HCT116 (cell line): ENCODE measurements at regions not wholly inside any gene's neighbourhood (a gene's known extent, or its start where the extent isn't known, plus 50 kb on each side); places are given as distances from the start of the nearest gene placed in this dataset.

Source experiments
- CBX3 ChIP-seq: IDR thresholded peaks from 2 replicates; pipeline ENCODE4 v1.6.1; 2012; ENCODE audit warnings: low read depth
- CEBPB ChIP-seq: IDR thresholded peaks from 2 replicates; pipeline ENCODE4 v1.6.1; 2012; ENCODE audit warnings: low read depth
- EZH2 ChIP-seq: fragments of 200-600 bp; sonication (generic); IDR thresholded peaks from 2 replicates; pipeline ENCODE4 v1.6.1; 2017; ENCODE audit warnings: antibody characterized with exemption, mixed run types
- EZH2phosphoT487 ChIP-seq: fragments of 200-600 bp; IDR thresholded peaks from 2 replicates; pipeline ENCODE4 v1.6.1; 2018; ENCODE audit warnings: antibody characterized with exemption, borderline replicate concordance
- FOSL1 ChIP-seq: IDR thresholded peaks from 2 replicates; pipeline ENCODE4 v1.6.1; 2012; ENCODE audit warnings: low read depth
- POLR2A ChIP-seq: IDR thresholded peaks from 2 replicates; pipeline ENCODE4 v1.7.0; 2011; ENCODE audit warnings: borderline replicate concordance; ENCODE audit not compliant: insufficient read depth, insufficient read length; ENCODE audit errors: extremely low read depth
- POLR2AphosphoS5 ChIP-seq: IDR thresholded peaks from 2 replicates; pipeline ENCODE4 v1.6.1; 2011; ENCODE audit warnings: mild to moderate bottlenecking, low read depth, low read length, moderate library complexity
- YY1 ChIP-seq: IDR thresholded peaks from 2 replicates; pipeline ENCODE4 v1.6.1; 2011; ENCODE audit warnings: low read length, low read depth, moderate library complexity, mild to moderate bottlenecking; ENCODE audit not compliant: insufficient replicate concordance; ENCODE audit errors: extremely low read depth
- ZNF274 ChIP-seq: fragments of 200-500 bp; sonication (Bioruptor generic); IDR thresholded peaks from 2 replicates; pipeline ENCODE4 v1.6.1; 2014; ENCODE audit warnings: mild to moderate bottlenecking, low read depth, low read length, inconsistent platforms
- TF ChIP-seq, protein P1 (sequence below), 3 experiments: fragments of 200-600 bp in 1 of 3; sonication (generic) in 1 of 3; IDR thresholded peaks in 2 of 3; conservative IDR thresholded peaks in 1 of 3; 2 replicates each; pipeline ENCODE4 v1.5.1; 2012 to 2017; ENCODE audit warnings: low read depth in 2 of 3, low read length in 2 of 3, antibody characterized with exemption in 1 of 3, borderline replicate concordance in 1 of 3, control low read depth in 1 of 3, mild to moderate bottlenecking in 1 of 3, mixed read lengths in 1 of 3, mixed run types in 1 of 3, moderate library complexity in 1 of 3; ENCODE audit not compliant: insufficient read depth in 1 of 3

DNA sequence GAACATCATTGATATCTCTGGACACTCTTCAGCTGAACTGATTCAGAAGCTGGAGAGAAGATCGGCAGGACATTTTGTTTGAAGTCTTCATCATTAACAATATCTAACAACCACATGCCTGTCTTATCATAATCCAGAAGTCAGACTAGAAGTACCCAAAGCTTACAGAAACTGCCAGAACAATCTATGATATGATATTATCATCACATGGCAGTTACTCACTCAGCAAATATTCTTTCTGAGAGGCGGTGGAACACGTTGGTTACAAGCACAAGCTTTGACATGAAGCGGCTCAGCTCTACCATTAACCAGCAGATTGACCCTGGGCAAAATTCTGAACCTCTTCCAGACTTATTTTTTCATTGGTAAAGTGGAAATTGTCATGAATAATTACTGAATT lies 69.4 kb upstream of the KIT start:
- TF ChIP-seq EZH2phosphoT487 (no peak), POLR2AphosphoS5 (no peak), POLR2A (no peak), FOSL1 (no peak), CEBPB (no peak), YY1 (no peak), EZH2 (no peak), CBX3 (no peak), ZNF274 (no peak)
- TF ChIP-seq, protein P1, sequence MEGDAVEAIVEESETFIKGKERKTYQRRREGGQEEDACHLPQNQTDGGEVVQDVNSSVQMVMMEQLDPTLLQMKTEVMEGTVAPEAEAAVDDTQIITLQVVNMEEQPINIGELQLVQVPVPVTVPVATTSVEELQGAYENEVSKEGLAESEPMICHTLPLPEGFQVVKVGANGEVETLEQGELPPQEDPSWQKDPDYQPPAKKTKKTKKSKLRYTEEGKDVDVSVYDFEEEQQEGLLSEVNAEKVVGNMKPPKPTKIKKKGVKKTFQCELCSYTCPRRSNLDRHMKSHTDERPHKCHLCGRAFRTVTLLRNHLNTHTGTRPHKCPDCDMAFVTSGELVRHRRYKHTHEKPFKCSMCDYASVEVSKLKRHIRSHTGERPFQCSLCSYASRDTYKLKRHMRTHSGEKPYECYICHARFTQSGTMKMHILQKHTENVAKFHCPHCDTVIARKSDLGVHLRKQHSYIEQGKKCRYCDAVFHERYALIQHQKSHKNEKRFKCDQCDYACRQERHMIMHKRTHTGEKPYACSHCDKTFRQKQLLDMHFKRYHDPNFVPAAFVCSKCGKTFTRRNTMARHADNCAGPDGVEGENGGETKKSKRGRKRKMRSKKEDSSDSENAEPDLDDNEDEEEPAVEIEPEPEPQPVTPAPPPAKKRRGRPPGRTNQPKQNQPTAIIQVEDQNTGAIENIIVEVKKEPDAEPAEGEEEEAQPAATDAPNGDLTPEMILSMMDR (IDR thresholded peaks at IDR 0.05 in 2 of 3, conservative IDR thresholded peaks at IDR 0.05 in 1 of 3; ENCODE audit: borderline replicate concordance in 1 of 3, insufficient read depth in 1 of 3, low read depth in 2 of 3, low read length in 2 of 3): no peak
